Cardiac muscle cell (in vitro differentiated cells and primary cell): ENCODE measurements at regions not wholly inside any gene's neighbourhood (a gene's known extent, or its start where the extent isn't known, plus 50 kb on each side); places are given as distances from the start of the nearest gene placed in this dataset.

Source experiments
- DNase-seq, 2 donors: peaks; one replicate each; pipeline versions ENCODE4 v3.0.0 to v3.0.0-alpha.2; 2010 to 2017; ENCODE audit warnings: low read depth in 1 of 2, low spot score in 1 of 2
- H3K27ac ChIP-seq: fragments of 200-600 bp; sonication (generic); 2 replicates; pipeline ENCODE4 v1.5.1; 2016
- H3K27me3 ChIP-seq: fragments of 200-600 bp; sonication (generic); 2 replicates; pipeline ENCODE4 v1.6.0; 2016; ENCODE audit warnings: control low read depth
- H3K36me3 ChIP-seq: fragments of 200-600 bp; sonication (generic); 2 replicates; pipeline ENCODE4 v1.5.1; 2016; ENCODE audit warnings: control low read depth
- H3K4me1 ChIP-seq: fragments of 200-600 bp; sonication (generic); 2 replicates; pipeline ENCODE4 v1.8.1; 2017; ENCODE audit warnings: low read depth, mild to moderate bottlenecking, mixed run types
- H3K4me3 ChIP-seq: fragments of 200-600 bp; sonication (generic); 2 replicates; pipeline ENCODE4 v1.5.1; 2016; ENCODE audit warnings: mild to moderate bottlenecking
- H3K9me3 ChIP-seq: fragments of 200-600 bp; sonication (generic); 2 replicates; pipeline ENCODE4 v1.5.1; 2017; ENCODE audit warnings: low read depth, mild to moderate bottlenecking, control low read depth
- CTCF ChIP-seq: IDR thresholded peaks from 2 replicates; pipeline ENCODE4 v1.5.1; 2012; ENCODE audit warnings: low read depth, mild to moderate bottlenecking, low read length

- no peak for DNase-seq
- Histone ChIP-seq H3K27ac (no peak overlapping the region), H3K4me3 (no peak overlapping the region), H3K27me3 (no peaks in the 10 kb centered on the region), H3K4me1 (no peaks in the 10 kb centered on the region), H3K36me3 (no peaks in the 10 kb centered on the region), H3K9me3 (no peaks in the 10 kb centered on the region)
- no peak for TF ChIP-seq CTCF
These were observed 72.1 kb upstream of the C14orf180 start for GRCh38 chr14:104507443-104507842.

GRCh38 chr14:104509673-104510072, 69.9 kb upstream of the C14orf180 start:
- TF ChIP-seq CTCF: no peak
- no peaks in the 10 kb centered on the region for H3K4me1 ChIP-seq
- H3K27me3 ChIP-seq: no peaks in the 10 kb centered on the region
- no peaks in the 10 kb centered on the region for H3K9me3 ChIP-seq
- no peak overlapping the region for H3K27ac ChIP-seq
- no peak for DNase-seq
- H3K4me3 ChIP-seq: no peak overlapping the region
- no peaks in the 10 kb centered on the region for H3K36me3 ChIP-seq

GRCh38 chr14:104510216-104510615, 69.3 kb upstream of the C14orf180 start:
- Histone ChIP-seq H3K4me1 (no peaks in the 10 kb centered on the region), H3K9me3 (no peaks in the 10 kb centered on the region), H3K27ac (no peak overlapping the region), H3K4me3 (no peak overlapping the region), H3K36me3 (no peaks in the 10 kb centered on the region), H3K27me3 (no peaks in the 10 kb centered on the region)
- no peak for TF ChIP-seq CTCF
- no peak for DNase-seq

- Histone ChIP-seq H3K4me3 (no peak overlapping the region), H3K9me3 (no peaks in the 10 kb centered on the region), H3K4me1 (no peaks in the 10 kb centered on the region), H3K27ac (no peak overlapping the region), H3K36me3 (no peaks in the 10 kb centered on the region), H3K27me3 (no peaks in the 10 kb centered on the region)
- DNase-seq: no peak
- TF ChIP-seq CTCF: no peak
These were observed 68.6 kb upstream of the C14orf180 start for GRCh38 chr14:104510794-104511611.

- no peak overlapping the region for H3K4me3 ChIP-seq
- no peaks in the 10 kb centered on the region for H3K36me3 ChIP-seq
- no peaks in the 10 kb centered on the region for H3K9me3 ChIP-seq
- TF ChIP-seq CTCF: no peak
- no peak overlapping the region for H3K27ac ChIP-seq
- no peaks in the 10 kb centered on the region for H3K27me3 ChIP-seq
- H3K4me1 ChIP-seq: no peaks in the 10 kb centered on the region
- no peak for DNase-seq
These were observed 67.5 kb upstream of the C14orf180 start for GRCh38 chr14:104512061-104512460.
